Ishikawa (cell line): ENCODE measurements at regions not wholly inside any gene's neighbourhood (a gene's known extent, or its start where the extent isn't known, plus 50 kb on each side); places are given as distances from the start of the nearest gene placed in this dataset.

Source experiments
- EP300 ChIP-seq: IDR thresholded peaks from 2 replicates; pipeline ENCODE4 v1.6.1; 2012; ENCODE audit warnings: borderline replicate concordance
- FOXM1 ChIP-seq: IDR thresholded peaks from 2 replicates; pipeline ENCODE4 v1.6.1; 2012; ENCODE audit warnings: low read depth, borderline replicate concordance
- NFIC ChIP-seq: IDR thresholded peaks from 2 replicates; pipeline ENCODE4 v1.6.1; 2012
- RAD21 ChIP-seq: IDR thresholded peaks from 2 replicates; pipeline ENCODE4 v1.6.1; 2012; ENCODE audit warnings: low read depth
- REST ChIP-seq: IDR thresholded peaks from 2 replicates; pipeline ENCODE4 v1.6.1; 2012; ENCODE audit warnings: low read depth, mild to moderate bottlenecking
- TEAD4 ChIP-seq: IDR thresholded peaks from 2 replicates; pipeline ENCODE4 v1.6.1; 2012
- YY1 ChIP-seq: IDR thresholded peaks from 2 replicates; pipeline ENCODE4 v1.6.1; 2012; ENCODE audit warnings: low read depth
- ZBTB7A ChIP-seq: IDR thresholded peaks from 2 replicates; pipeline ENCODE4 v1.6.1; 2012; ENCODE audit warnings: low read depth
- TF ChIP-seq, protein P1 (sequence below): IDR thresholded peaks from 2 replicates; pipeline ENCODE4 v1.6.1; 2012

DNA sequence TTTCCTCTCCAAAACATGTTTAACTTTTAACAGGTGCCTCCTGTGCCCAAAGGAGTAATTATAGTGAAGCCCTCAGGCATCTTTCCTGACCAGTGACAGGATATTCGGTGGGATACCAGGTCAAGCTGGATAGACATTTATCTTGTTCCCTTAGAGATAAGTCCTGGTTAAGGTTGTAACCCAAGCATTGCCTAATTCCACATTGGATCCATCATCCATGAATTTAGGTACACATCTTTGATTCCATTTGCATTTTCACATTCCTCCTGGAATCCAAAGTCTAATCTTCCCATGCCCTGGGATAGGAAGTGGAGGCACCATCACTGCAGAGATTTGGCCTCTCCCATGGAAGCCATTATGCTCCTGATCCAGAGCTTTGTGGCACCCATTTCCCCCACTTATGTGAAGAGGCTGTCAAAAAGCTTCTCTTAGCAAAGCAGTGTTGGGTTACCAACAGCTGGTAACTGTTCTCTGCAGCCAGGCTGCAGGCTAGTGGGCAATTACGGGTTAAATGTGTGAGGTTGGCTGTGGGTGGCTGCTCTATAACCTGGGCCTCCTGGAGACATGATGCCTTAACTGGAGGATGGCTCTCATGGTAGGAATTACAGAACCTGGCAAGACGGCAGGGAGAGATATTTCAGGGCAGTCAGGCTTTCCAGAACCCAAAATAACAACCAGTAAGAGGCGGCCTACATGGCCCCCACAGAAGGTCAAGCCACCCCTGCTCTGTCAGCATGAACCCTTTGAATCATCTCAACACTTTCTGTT lies 96.9 kb upstream of the VGLL2 start:
- TF ChIP-seq TEAD4 (no peak), NFIC (no peak), EP300 (no peak), REST (no peak), YY1 (no peak), FOXM1 (no peak), ZBTB7A (no peak), RAD21 (no peak)
- TF ChIP-seq, protein P1, sequence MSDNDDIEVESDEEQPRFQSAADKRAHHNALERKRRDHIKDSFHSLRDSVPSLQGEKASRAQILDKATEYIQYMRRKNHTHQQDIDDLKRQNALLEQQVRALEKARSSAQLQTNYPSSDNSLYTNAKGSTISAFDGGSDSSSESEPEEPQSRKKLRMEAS = no peak
